ENCODE measurements at regions not wholly inside any gene's neighbourhood (a gene's known extent, or its start where the extent isn't known, plus 50 kb on each side); places are given as distances from the start of the nearest gene placed in this dataset.

- ChIA-PET CTCF (interaction anchor here (0.6 kb wide), 1 partner anchor 64 kb away, joined by 3 read pairs; no protein-coding TSS in a partner anchor), POLR2A (no interaction called here)
- TF ChIP-seq, protein P1, sequence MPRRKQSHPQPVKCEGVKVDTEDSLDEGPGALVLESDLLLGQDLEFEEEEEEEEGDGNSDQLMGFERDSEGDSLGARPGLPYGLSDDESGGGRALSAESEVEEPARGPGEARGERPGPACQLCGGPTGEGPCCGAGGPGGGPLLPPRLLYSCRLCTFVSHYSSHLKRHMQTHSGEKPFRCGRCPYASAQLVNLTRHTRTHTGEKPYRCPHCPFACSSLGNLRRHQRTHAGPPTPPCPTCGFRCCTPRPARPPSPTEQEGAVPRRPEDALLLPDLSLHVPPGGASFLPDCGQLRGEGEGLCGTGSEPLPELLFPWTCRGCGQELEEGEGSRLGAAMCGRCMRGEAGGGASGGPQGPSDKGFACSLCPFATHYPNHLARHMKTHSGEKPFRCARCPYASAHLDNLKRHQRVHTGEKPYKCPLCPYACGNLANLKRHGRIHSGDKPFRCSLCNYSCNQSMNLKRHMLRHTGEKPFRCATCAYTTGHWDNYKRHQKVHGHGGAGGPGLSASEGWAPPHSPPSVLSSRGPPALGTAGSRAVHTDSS (tag by site-specific recombination; IDR thresholded peaks at IDR 0.05): no peak
- TF ChIP-seq KLF1 (tag by site-specific recombination; IDR thresholded peaks at IDR 0.05): no peak
- H3K36me3 ChIP-seq (ENCODE audit: control insufficient read depth in 2 of 2, insufficient read depth in 1 of 2, low read length in 2 of 2): no peaks in the 10 kb centered on the region
- H3K4me3 ChIP-seq (ENCODE audit: low read depth, low read length): no peak overlapping the region
- H3K9me3 ChIP-seq (ENCODE audit: control insufficient read depth, insufficient read depth, low read depth, low read length): no peaks in the 10 kb centered on the region
- H3K4me1 ChIP-seq (ENCODE audit: control insufficient read depth, insufficient read depth, low read length): no peaks in the 10 kb centered on the region
- H3K27ac ChIP-seq (ENCODE audit: extremely low read depth, low read depth, low read length): no peak overlapping the region
These were observed 294.7 kb downstream of the TDRD15 start for GRCh38 chr2:21418456-21418855.

DNA sequence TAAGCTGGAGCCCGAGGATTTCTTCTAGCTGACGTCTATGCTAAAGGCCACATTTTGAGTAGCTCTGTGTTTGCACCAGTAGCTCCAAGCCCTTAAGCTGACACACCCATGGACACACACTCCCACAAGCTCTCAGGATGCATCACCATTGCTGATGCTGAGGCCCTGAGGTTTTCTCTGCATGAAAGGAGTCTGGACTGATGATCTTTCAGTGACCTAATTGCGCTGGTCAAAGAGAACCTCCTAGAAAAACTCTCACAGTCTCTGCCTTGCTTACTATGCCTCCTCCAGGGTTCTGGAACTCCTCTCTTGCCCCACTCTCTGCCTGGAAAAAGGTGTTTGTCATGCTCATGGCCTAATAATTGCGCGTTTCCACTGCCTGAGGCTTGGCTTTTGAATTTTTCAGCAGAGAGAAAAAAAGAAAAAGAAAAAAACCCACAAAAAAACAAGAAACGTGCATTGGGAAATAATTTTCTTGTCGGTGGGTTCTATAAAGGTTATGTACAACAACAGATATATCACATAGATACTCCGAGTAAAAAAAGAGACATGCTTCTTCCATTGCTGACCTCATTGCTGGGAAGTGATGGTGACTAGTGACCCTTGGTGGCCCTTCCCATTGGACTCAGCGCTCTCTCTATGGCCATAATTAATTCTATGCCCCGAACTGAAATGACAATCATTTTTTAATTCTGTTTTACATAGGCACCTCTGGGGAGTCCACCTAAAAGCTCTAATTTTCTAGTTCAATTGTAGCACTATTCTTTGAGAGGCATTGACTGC, 297.0 kb downstream of the TDRD15 start:
- TF ChIP-seq TSHZ1 (tag by site-specific recombination; IDR thresholded peaks at IDR 0.05; ENCODE audit: borderline replicate concordance) (no peak), RBAK (tag by site-specific recombination; IDR thresholded peaks at IDR 0.05) (no peak)
- no peaks in the 10 kb centered on the region for H3K9me3 ChIP-seq (ENCODE audit: control insufficient read depth, insufficient read depth, low read depth, low read length)
- ChIA-PET CTCF (interaction anchor here (0.6 to 1.7 kb wide), 2 partner anchors 14 to 85 kb away, joined by 5 to 7 read pairs; no protein-coding TSS in a partner anchor), POLR2A (no interaction called here)
- no peaks in the 10 kb centered on the region for H3K4me1 ChIP-seq (ENCODE audit: control insufficient read depth, insufficient read depth, low read length)
- H3K27ac ChIP-seq (ENCODE audit: extremely low read depth, low read depth, low read length): no peak overlapping the region
- H3K4me3 ChIP-seq (ENCODE audit: low read depth, low read length): no peak overlapping the region
- no peaks in the 10 kb centered on the region for H3K36me3 ChIP-seq (ENCODE audit: control insufficient read depth in 2 of 2, insufficient read depth in 1 of 2, low read length in 2 of 2)

DNA sequence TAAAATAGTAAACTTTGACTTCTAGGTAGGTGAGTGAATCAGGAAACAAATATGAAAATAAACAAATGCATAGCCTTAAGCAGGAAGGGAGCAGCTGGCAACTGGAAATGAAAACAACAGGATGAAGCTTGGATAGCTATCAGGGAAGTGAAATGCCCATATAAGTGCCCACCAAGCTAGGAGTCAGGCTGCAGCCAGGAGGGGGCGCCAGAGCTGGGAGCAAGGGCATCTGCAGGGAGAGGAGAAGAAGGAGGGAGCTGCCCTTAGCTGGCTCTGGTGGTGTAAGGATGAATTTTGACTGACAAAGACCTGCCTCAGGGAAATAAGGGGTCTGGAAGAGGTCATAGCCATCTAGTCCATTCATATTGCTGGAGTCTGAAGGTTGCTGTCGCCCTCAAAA, 298.3 kb downstream of the TDRD15 start:
- no peaks in the 10 kb centered on the region for H3K9me3 ChIP-seq (ENCODE audit: control insufficient read depth, insufficient read depth, low read depth, low read length)
- CTCF ChIA-PET: interaction anchor here (0.6 to 1.7 kb wide), 14 partner anchors 9 to 977 kb away, joined by 3 to 7 read pairs (median 4); no protein-coding TSS in a partner anchor
- POLR2A ChIA-PET: no interaction called here

GRCh38 chr2:21422724-21423522, 299.2 kb downstream of the TDRD15 start:
- CTCF ChIA-PET: interaction anchor here (0.6 to 1.7 kb wide), 9 partner anchors 10 to 411 kb away, joined by 3 to 7 read pairs (median 3); no protein-coding TSS in a partner anchor
- Histone ChIP-seq H3K4me3 (ENCODE audit: low read depth, low read length) (no peak overlapping the region), H3K36me3 (ENCODE audit: control insufficient read depth in 2 of 2, insufficient read depth in 1 of 2, low read length in 2 of 2) (no peaks in the 10 kb centered on the region), H3K9me3 (ENCODE audit: control insufficient read depth, insufficient read depth, low read depth, low read length) (no peaks in the 10 kb centered on the region), H3K27ac (ENCODE audit: extremely low read depth, low read depth, low read length) (no peak overlapping the region), H3K4me1 (ENCODE audit: control insufficient read depth, insufficient read depth, low read length) (no peaks in the 10 kb centered on the region)
- POLR2A ChIA-PET: no interaction called here
- TF ChIP-seq IKZF3 (tag by site-specific recombination; IDR thresholded peaks at IDR 0.05): no peak
- TF ChIP-seq ZNF624 (tag by site-specific recombination; IDR thresholded peaks at IDR 0.05): no peak

More for the DNA sequence above, 298.3 kb downstream of the TDRD15 start:
- H3K36me3 ChIP-seq (ENCODE audit: control insufficient read depth in 2 of 2, insufficient read depth in 1 of 2, low read length in 2 of 2): no peaks in the 10 kb centered on the region
- H3K4me1 ChIP-seq (ENCODE audit: control insufficient read depth, insufficient read depth, low read length): no peaks in the 10 kb centered on the region
- H3K4me3 ChIP-seq (ENCODE audit: low read depth, low read length): no peak overlapping the region
- no peak for TF ChIP-seq KLF1 (tag by site-specific recombination; IDR thresholded peaks at IDR 0.05)
- TF ChIP-seq ZNF654 (tag by site-specific recombination; IDR thresholded peaks at IDR 0.05; ENCODE audit: low read depth): peak; percentile 10; the same call in 1 of the 2 replicates
- no peak overlapping the region for H3K27ac ChIP-seq (ENCODE audit: extremely low read depth, low read depth, low read length)

Measured in HEK293 (cell line).